HG03521 (cell line): ENCODE measurements at regions not wholly inside any gene's neighbourhood (a gene's known extent, or its start where the extent isn't known, plus 50 kb on each side); places are given as distances from the start of the nearest gene placed in this dataset.
"Not testable (repeated sequence)": the region's sequence is repeated elsewhere in the genome, so short reads cannot be mapped to it uniquely, and the experiment has no call there.

Experiments
- ATAC-seq: cut with Tn5 transposase; IDR thresholded peaks from one replicate; pipeline ENCODE4 v1.9.1; 2021; ENCODE audit warnings: mild to moderate bottlenecking, moderate library complexity; ENCODE audit not compliant: unreplicated experiment

GRCh38 chr10:32217216-32217615, 129.7 kb downstream of the EPC1 start:
- no peak for ATAC-seq

DNA sequence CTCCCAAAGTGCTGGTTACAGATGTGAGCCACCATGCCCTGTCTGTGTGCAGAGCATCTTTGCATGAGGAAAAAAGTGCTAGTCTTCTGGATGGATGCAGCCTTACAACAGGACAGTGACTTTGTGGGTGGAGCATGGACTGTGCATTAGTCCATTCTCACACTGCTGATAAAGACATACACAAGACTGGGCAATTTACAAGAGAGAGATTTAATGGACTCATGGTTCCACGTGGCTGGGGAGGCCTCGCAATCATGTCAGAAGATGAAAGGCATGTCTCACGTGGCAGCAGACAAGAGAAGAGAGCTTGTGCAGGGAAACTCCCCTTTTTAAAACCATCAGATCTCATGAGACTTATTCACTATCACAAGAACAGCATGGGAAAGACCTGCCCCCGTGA, 133.1 kb downstream of the EPC1 start:
- not testable (repeated sequence) for ATAC-seq

- ATAC-seq: no peak
Observed at GRCh38 chr10:32211046-32211363, 136.0 kb downstream of the EPC1 start.

GRCh38 chr10:32210306-32211045, 136.5 kb downstream of the EPC1 start:
- ATAC-seq: no peak

- not testable (repeated sequence) for ATAC-seq
Observed at GRCh38 chr10:32208005-32208404, 139.0 kb downstream of the EPC1 start.

- no peak for ATAC-seq
Observed at GRCh38 chr10:32207544-32207943, 139.4 kb downstream of the EPC1 start.

- ATAC-seq: no peak
Observed at GRCh38 chr10:32205670-32206069, 141.3 kb downstream of the EPC1 start.

- no peak for ATAC-seq
Observed at GRCh38 chr10:32204606-32205005, 142.4 kb downstream of the EPC1 start.

- ATAC-seq: no peak
Observed at GRCh38 chr10:32199714-32200394, 143.6 kb upstream of the KIF5B start.

DNA sequence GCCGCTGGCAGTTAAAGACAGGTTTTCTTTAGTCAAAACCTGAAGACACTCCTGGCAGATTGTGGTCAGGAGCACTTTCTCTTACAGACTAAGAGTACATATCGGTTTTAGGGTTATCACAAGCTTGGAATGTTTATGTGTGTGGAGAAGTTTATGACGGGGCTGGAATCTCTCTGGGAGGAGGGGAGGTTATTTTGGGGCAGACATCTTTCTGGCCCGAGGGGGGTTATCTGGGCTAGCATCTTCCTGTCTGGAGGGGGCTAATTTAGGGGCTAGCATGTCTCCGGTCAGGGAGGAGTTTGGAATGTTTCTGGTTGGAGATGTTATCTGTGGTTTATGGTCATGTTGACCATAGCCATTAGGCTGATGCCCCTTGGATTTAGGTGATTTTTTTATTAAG, 141.2 kb upstream of the KIF5B start:
- no peak for ATAC-seq

DNA sequence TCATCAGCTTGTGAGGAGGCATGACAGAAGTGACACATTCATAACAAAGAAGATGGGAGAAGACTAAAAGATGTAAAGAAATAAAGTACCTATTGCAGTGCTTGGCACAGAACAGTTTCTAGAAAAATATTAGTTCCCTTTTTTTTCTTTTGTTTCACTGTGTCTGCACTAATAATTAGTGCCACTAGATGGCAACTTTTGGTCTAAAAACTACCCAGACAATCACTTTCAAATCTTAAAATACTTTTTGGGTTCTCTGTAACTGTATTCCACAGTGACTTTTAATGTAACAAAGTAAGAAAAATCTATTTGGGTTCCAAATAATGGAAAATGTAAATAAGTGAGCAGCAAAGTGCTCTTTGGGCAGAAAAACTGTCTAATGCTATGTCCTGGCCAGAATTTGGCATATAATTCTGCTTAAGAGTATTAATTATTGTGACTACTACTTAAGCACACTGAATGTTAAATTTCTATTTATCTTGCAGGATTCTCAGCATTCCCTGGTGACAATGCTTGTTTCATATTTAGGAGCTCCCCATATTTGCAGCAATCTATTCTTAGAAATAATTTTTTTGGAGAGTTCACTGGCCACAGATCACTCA, 134.8 kb upstream of the KIF5B start:
- peak; percentile 64 for ATAC-seq

GRCh38 chr10:32189400-32190084, 133.3 kb upstream of the KIF5B start:
- ATAC-seq: no peak

GRCh38 chr10:32188601-32189000, 132.4 kb upstream of the KIF5B start:
- not testable (repeated sequence) for ATAC-seq

DNA sequence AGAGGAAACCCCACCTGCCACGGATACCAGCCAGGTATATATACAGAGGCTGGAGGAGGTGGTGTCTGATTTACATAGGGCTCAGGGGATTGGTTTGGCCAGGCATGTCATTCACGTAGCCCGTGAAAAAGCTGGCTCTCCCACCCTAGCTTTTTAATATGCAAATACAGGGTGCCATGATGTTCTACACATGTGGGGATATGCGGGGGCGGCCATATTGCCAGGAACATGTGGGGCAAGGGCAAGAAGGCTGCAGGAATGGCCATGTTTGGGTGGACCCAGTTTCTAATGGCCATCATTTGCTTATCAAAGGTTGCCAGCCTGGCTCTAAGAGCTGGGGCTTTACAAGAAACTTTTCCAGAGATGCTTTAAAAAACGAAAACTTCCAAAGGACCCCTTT, 131.5 kb upstream of the KIF5B start:
- ATAC-seq: no peak

- ATAC-seq: not testable (repeated sequence)
Observed at GRCh38 chr10:32183652-32184051, 127.4 kb upstream of the KIF5B start.

GRCh38 chr10:32182476-32182875, 126.3 kb upstream of the KIF5B start:
- no peak for ATAC-seq

- no peak for ATAC-seq
Observed at GRCh38 chr10:32180390-32181280, 124.4 kb upstream of the KIF5B start.

GRCh38 chr10:32179836-32180235, 123.6 kb upstream of the KIF5B start:
- ATAC-seq: no peak

GRCh38 chr10:32177594-32177993, 121.4 kb upstream of the KIF5B start:
- ATAC-seq: not testable (repeated sequence)

GRCh38 chr10:32175629-32176028, 119.4 kb upstream of the KIF5B start:
- ATAC-seq: no peak
